ENCODE measurements at regions not wholly inside any gene's neighbourhood (a gene's known extent, or its start where the extent isn't known, plus 50 kb on each side); places are given as distances from the start of the nearest gene placed in this dataset.

- dilution Hi-C loops (cut with MboI; ENCODE audit: extremely low pct_ligation_motif_present, low sequenced_read_pairs) (no loop called here), intact Hi-C loops (cut with micrococcal nuclease) (no loop called here)
- ChIA-PET CTCF (no interaction called here), POLR2A (no interaction called here)
- Histone ChIP-seq H3K4me1 (ENCODE audit: control insufficient read depth, extremely low read depth, insufficient read depth, low read length) (no peaks in the 10 kb centered on the region), H3K27me3 (ENCODE audit: control insufficient read depth in 2 of 2, insufficient read depth in 2 of 2, low read length in 2 of 2) (no peaks in the 10 kb centered on the region), H3K4me3 (replicated peaks in 1 of 3; ENCODE audit: insufficient read depth in 1 of 3, low read depth in 1 of 3, low read length in 3 of 3) (no peak overlapping the region), H3K27ac (ENCODE audit: insufficient read depth, low read depth, low read length) (no peak overlapping the region), H3K9me3 (replicated peaks; ENCODE audit: control insufficient read depth, insufficient read depth, low read length) (no peaks in the 10 kb centered on the region), H3K79me2 (ENCODE audit: control insufficient read depth, insufficient read depth, low read length) (no peaks in the 10 kb centered on the region), H3K9ac (replicated peaks; ENCODE audit: extremely low read depth, insufficient read depth, low read length) (no peak overlapping the region), H4K20me1 (replicated peaks; ENCODE audit: control insufficient read depth, extremely low read depth, insufficient read depth, low read length) (no peaks in the 10 kb centered on the region), H3K9me1 (replicated peaks; ENCODE audit: control insufficient read depth, extremely low read depth, insufficient read depth, low read length) (no peaks in the 10 kb centered on the region), H3K36me3 (ENCODE audit: control insufficient read depth in 2 of 2, extremely low read depth in 1 of 2, insufficient read depth in 2 of 2, low read length in 2 of 2) (no peaks in the 10 kb centered on the region), H3K4me2 (ENCODE audit: insufficient read depth, low read length) (no peak overlapping the region), H2AFZ (ENCODE audit: low read depth, low read length) (no peak overlapping the region)
- FAIRE-seq, result no peak
- TF ChIP-seq JUN (IDR thresholded peaks at IDR 0.05; ENCODE audit: borderline replicate concordance, insufficient read depth, insufficient read length, low read depth) (no peak), MAX (IDR thresholded peaks at IDR 0.05; ENCODE audit: insufficient read depth, insufficient read length) (no peak), MYC (IDR thresholded peaks at IDR 0.05; ENCODE audit: low read depth, low read length) (no peak), POLR2AphosphoS5 (IDR thresholded peaks at IDR 0.05; ENCODE audit: insufficient read depth, low read depth, low read length) (no peak), POLR2A (IDR thresholded peaks at IDR 0.05; ENCODE audit: low read depth, low read length) (no peak), EZH2 (IDR thresholded peaks at IDR 0.05; ENCODE audit: borderline replicate concordance, low read depth, low read length, severe bottlenecking) (no peak), FOS (IDR thresholded peaks at IDR 0.05; ENCODE audit: borderline replicate concordance, insufficient read depth, low read length) (no peak), CTCF (IDR thresholded peaks at IDR 0.05; ENCODE audit: extremely low read depth in 1 of 2, insufficient read depth in 1 of 2, low read depth in 1 of 2, low read length in 2 of 2) (no peak), GATA2 (IDR thresholded peaks at IDR 0.05; ENCODE audit: insufficient read depth, insufficient read length, low read depth, low read length) (no peak)
- DNase-seq (ENCODE audit: low read depth, low spot score), result no peak
- BruUV-seq (replicated peaks), result no TSS peak
Observed at GRCh38 chr2:199130501-199130900, 327.2 kb downstream of the SATB2 start.
